ENCODE measurements at regions not wholly inside any gene's neighbourhood (a gene's known extent, or its start where the extent isn't known, plus 50 kb on each side); places are given as distances from the start of the nearest gene placed in this dataset.
A peak's percentile ranks its signal among the peaks of the same experiment; 100 is the strongest.

- peak; percentile 34 for ATAC-seq
- ChIA-PET POLR2A (no interaction called here), CTCF (no interaction called here), SMC1A (ENCODE audit: uncharacterized antibody, unreplicated experiment) (no interaction called here), RAD21 (ENCODE audit: unreplicated experiment) (no interaction called here)
- H3K27ac ChIP-seq (ENCODE audit: control insufficient read depth, insufficient read depth): no peak overlapping the region
- no peaks in the 10 kb centered on the region for H3K36me3 ChIP-seq (ENCODE audit: control insufficient read depth in 2 of 2, insufficient read depth in 2 of 2, low read length in 1 of 2)
- H3K9ac ChIP-seq (ENCODE audit: control insufficient read depth, insufficient read depth, low read length): no peak overlapping the region
- H3K4me2 ChIP-seq (ENCODE audit: control insufficient read depth, insufficient read depth): no peak overlapping the region
- no TSS peak for BruUV-seq (replicated peaks)
- no peak overlapping the region for H3K4me3 ChIP-seq
- H3K9me3 ChIP-seq (replicated peaks; ENCODE audit: control insufficient read depth, insufficient read depth, low read length): no peaks in the 10 kb centered on the region
- H4K20me1 ChIP-seq (ENCODE audit: control insufficient read depth, insufficient read depth): no peaks in the 10 kb centered on the region
- in situ Hi-C loops (cut with MboI) (no loop called here), intact Hi-C loops (cut with micrococcal nuclease; ENCODE audit: unreplicated experiment) (no loop called here)
- no peak for DNase-seq (ENCODE audit: low read depth, low spot score)
- no peak overlapping the region for H2AFZ ChIP-seq (ENCODE audit: control insufficient read depth, low read depth, low read length)
- 0% methylated on average over 1 of the region's 1 CpG for WGBS (ENCODE audit: insufficient coverage, insufficient replicate concordance, low lambda C conversion rate, missing lambda C conversion rate)
- no peaks in the 10 kb centered on the region for H3K79me2 ChIP-seq (ENCODE audit: control insufficient read depth, insufficient read depth, low read length)
- no peak for TF ChIP-seq DPF2 (IDR thresholded peaks at IDR 0.05)
- TF ChIP-seq EED (IDR thresholded peaks at IDR 0.05; ENCODE audit: low read depth): no peak
- TF ChIP-seq FOXM1 (IDR thresholded peaks at IDR 0.05; ENCODE audit: low read depth, low read length): no peak
- no peak for TF ChIP-seq ZNF24 (IDR thresholded peaks at IDR 0.05)
- TF ChIP-seq NKRF (conservative IDR thresholded peaks at IDR 0.05): no peak
- TF ChIP-seq MYC (IDR thresholded peaks at IDR 0.05; ENCODE audit: insufficient read depth, insufficient read length, insufficient replicate concordance, low read length, severe bottlenecking): no peak
- TF ChIP-seq BCLAF1 (IDR thresholded peaks at IDR 0.05): no peak
- no peak for TF ChIP-seq RUNX3 (IDR thresholded peaks at IDR 0.05; ENCODE audit: low read length)
- TF ChIP-seq EP300 (IDR thresholded peaks at IDR 0.05; ENCODE audit: borderline replicate concordance in 1 of 2, control insufficient read depth in 1 of 2, low read depth in 2 of 2, low read length in 2 of 2): no peak
- TF ChIP-seq EGR1 (IDR thresholded peaks at IDR 0.05; ENCODE audit: borderline replicate concordance in 1 of 2, low read depth in 2 of 2, low read length in 2 of 2): no peak
- FAIRE-seq: no peak
- H3K4me1 ChIP-seq (ENCODE audit: control insufficient read depth, insufficient read depth, low read length): no peaks in the 10 kb centered on the region
- no peaks in the 10 kb centered on the region for H3K27me3 ChIP-seq (replicated peaks in 1 of 2; ENCODE audit: control insufficient read depth in 2 of 2, insufficient read depth in 2 of 2, low read length in 1 of 2)
Measured at GRCh38 chr3:103513003-103513402, 1078.2 kb downstream of the ZPLD1 start.
